Thoracic aorta (tissue), 2 donors: ENCODE measurements at regions not wholly inside any gene's neighbourhood (a gene's known extent, or its start where the extent isn't known, plus 50 kb on each side); places are given as distances from the start of the nearest gene placed in this dataset.

Experiments
- ATAC-seq: fragments of 150-250 bp; one replicate; pipeline ENCODE4 v1.8.0; 2017; ENCODE audit warnings: low read depth; ENCODE audit not compliant: insufficient number of reproducible peaks, low FRiP score
- DNase-seq: peaks from one replicate; pipeline ENCODE4 v3.0.0-alpha.2; 2020; ENCODE audit warnings: low spot score
- H3K27ac ChIP-seq, 2 donors: fragments of 200-600 bp; sonication (generic); 1 replicate in 1 of 2; 2 replicates in 1 of 2; pipeline ENCODE4 v1.5.1; 2016; ENCODE audit warnings: mild to moderate bottlenecking in 2 of 2, moderate library complexity in 2 of 2
- H3K27me3 ChIP-seq: fragments of 200-600 bp; sonication (generic); replicated peaks from 2 replicates; pipeline ENCODE4 v1.6.0; 2016; ENCODE audit warnings: mild to moderate bottlenecking; ENCODE audit not compliant: insufficient read depth
- H3K36me3 ChIP-seq: fragments of 200-600 bp; sonication (generic); one replicate; pipeline ENCODE4 v1.5.1; 2016
- H3K4me1 ChIP-seq, 2 donors: fragments of 200-600 bp; sonication (generic); 1 replicate in 1 of 2; 2 replicates in 1 of 2; pipeline versions ENCODE4 v1.5.1 to v1.6.0; 2016; ENCODE audit warnings: low read depth in 2 of 2, mild to moderate bottlenecking in 1 of 2; ENCODE audit not compliant: control insufficient read depth in 1 of 2
- H3K4me3 ChIP-seq: fragments of 200-600 bp; sonication (generic); 2 replicates; pipeline ENCODE4 v1.5.1; 2016; ENCODE audit warnings: mild to moderate bottlenecking
- H3K9me3 ChIP-seq: fragments of 200-600 bp; sonication (generic); 2 replicates; pipeline ENCODE4 v1.5.1; 2016
- CTCF ChIP-seq: fragments of 200-600 bp; sonication (generic); IDR thresholded peaks from one replicate; pipeline ENCODE4 v1.5.1; 2019; ENCODE audit warnings: antibody characterized with exemption

DNA sequence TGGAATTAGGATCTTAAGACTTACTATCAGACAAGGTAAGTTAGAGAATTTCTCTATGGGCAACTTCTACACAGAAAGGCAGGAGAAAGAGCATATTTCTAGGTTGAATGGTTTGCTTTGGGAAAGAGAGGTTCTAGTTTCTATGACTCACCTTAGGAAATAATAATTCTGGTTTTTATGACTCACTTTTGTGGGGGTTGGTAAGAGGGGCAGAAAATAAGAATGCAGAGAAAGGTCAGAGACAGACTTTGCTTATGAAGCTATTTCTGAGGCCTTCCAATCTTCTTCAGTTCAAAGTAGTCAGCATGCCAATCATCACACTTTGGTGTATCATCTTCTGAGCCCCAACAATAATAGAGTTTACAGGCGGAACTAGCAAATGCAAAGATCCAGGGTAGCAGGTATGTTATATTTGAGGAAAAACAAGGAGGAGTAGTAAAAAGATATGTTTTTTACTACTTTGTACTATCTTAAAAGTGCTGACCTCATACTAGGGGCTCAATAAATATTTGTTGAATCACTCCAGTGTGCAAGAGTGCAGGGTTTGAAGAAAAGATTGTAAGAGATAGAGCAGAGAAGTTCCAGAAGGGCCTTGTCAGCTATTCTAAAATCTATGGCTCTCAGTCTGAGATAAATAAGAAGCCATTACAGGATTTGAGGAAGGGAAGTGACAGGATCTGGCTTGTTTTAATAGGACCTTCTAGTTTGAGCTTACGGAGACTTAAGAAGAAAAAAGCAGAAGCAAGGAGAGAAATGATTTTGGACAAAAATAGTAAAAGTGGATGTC is 56.7 kb upstream of the LRFN5 start:
- no peak for ATAC-seq
- H3K27ac ChIP-seq = no peak overlapping the region
- H3K4me3 ChIP-seq = no peak overlapping the region
- H3K36me3 ChIP-seq = no peaks in the 10 kb centered on the region
- H3K9me3 ChIP-seq = no peaks in the 10 kb centered on the region
- TF ChIP-seq CTCF = no peak
- H3K4me1 ChIP-seq = no peaks in the 10 kb centered on the region
- DNase-seq = no peak
- H3K27me3 ChIP-seq = no peaks in the 10 kb centered on the region

GRCh38 chr14:41549282-41549681 is 57.4 kb upstream of the LRFN5 start:
- no peak for TF ChIP-seq CTCF
- Histone ChIP-seq H3K27me3 (no peaks in the 10 kb centered on the region), H3K27ac (no peak overlapping the region), H3K4me3 (no peak overlapping the region), H3K9me3 (no peaks in the 10 kb centered on the region), H3K36me3 (no peaks in the 10 kb centered on the region), H3K4me1 (no peaks in the 10 kb centered on the region)
- ATAC-seq = no peak
- no peak for DNase-seq

- no peaks in the 10 kb centered on the region for H3K9me3 ChIP-seq
- ATAC-seq = no peak
- H3K27me3 ChIP-seq = no peaks in the 10 kb centered on the region
- H3K27ac ChIP-seq = no peak overlapping the region
- no peak for DNase-seq
- no peak for TF ChIP-seq CTCF
- H3K36me3 ChIP-seq = no peaks in the 10 kb centered on the region
- H3K4me3 ChIP-seq = no peak overlapping the region
- no peaks in the 10 kb centered on the region for H3K4me1 ChIP-seq
Observed at GRCh38 chr14:41548666-41549065, 58.0 kb upstream of the LRFN5 start.

- H3K36me3 ChIP-seq = no peaks in the 10 kb centered on the region
- ATAC-seq (no peak), DNase-seq (no peak)
- TF ChIP-seq CTCF = no peak
- H3K9me3 ChIP-seq = peaks cover 6% of the 10 kb centered on the region
- H3K27me3 ChIP-seq = no peaks in the 10 kb centered on the region
- no peak overlapping the region for H3K27ac ChIP-seq
- H3K4me1 ChIP-seq = no peaks in the 10 kb centered on the region
- H3K4me3 ChIP-seq = no peak overlapping the region
Observed at GRCh38 chr14:41541333-41541732, 65.3 kb upstream of the LRFN5 start.

- TF ChIP-seq CTCF = no peak
- Histone ChIP-seq H3K36me3 (no peaks in the 10 kb centered on the region), H3K9me3 (no peaks in the 10 kb centered on the region), H3K27me3 (no peaks in the 10 kb centered on the region), H3K27ac (no peak overlapping the region), H3K4me1 (no peaks in the 10 kb centered on the region), H3K4me3 (no peak overlapping the region)
- DNase-seq (no peak), ATAC-seq (no peak)
Observed at GRCh38 chr14:41532255-41532654, 74.4 kb upstream of the LRFN5 start.
